Bronchial epithelial cell (primary cell): ENCODE measurements at regions not wholly inside any gene's neighbourhood (a gene's known extent, or its start where the extent isn't known, plus 50 kb on each side); places are given as distances from the start of the nearest gene placed in this dataset.

Experiments
- DNase-seq: peaks from one replicate; pipeline ENCODE4 v3.0.0-alpha.2; 2010; ENCODE audit warnings: low read depth
- FAIRE-seq: peaks from 2 replicates; lab custom pipeline; 2011; peaks lifted over from hg19 to GRCh38; lab: Jason Lieb, UNC
- H3K27me3 ChIP-seq: 2 replicates; pipeline ENCODE4 v1.5.1; 2011; ENCODE audit warnings: low read length; ENCODE audit not compliant: control insufficient read depth, insufficient read depth
- H3K36me3 ChIP-seq: 2 replicates; pipeline ENCODE4 v1.5.1; 2011; ENCODE audit warnings: low read length; ENCODE audit not compliant: control insufficient read depth, insufficient read depth
- H3K4me3 ChIP-seq: 2 replicates; pipeline ENCODE4 v1.5.1; 2011; ENCODE audit warnings: mild to moderate bottlenecking, low read depth, low read length, control low read depth
- CTCF ChIP-seq: IDR thresholded peaks from 2 replicates; pipeline ENCODE4 v1.5.1; 2011; ENCODE audit warnings: mild to moderate bottlenecking, moderate library complexity, low read length, control low read depth, inconsistent platforms; ENCODE audit not compliant: insufficient read depth, severe bottlenecking

- Histone ChIP-seq H3K36me3 (no peaks in the 10 kb centered on the region), H3K27me3 (no peaks in the 10 kb centered on the region), H3K4me3 (no peak overlapping the region)
- DNase-seq, result no peak
- TF ChIP-seq CTCF, result no peak
- FAIRE-seq, result no peak
These were observed 181.9 kb downstream of the NUAK1 start for GRCh38 chr12:105956662-105957457.

- no peaks in the 10 kb centered on the region for H3K27me3 ChIP-seq
- no peak overlapping the region for H3K4me3 ChIP-seq
- FAIRE-seq, result peak; percentile 7
- H3K36me3 ChIP-seq, result no peaks in the 10 kb centered on the region
- peak; percentile 72 for DNase-seq
- no peak for TF ChIP-seq CTCF
These were observed 178.3 kb downstream of the NUAK1 start for GRCh38 chr12:105960319-105961083.

GRCh38 chr12:105961821-105962671, 176.7 kb downstream of the NUAK1 start:
- DNase-seq (peak; percentile 85), FAIRE-seq (no peak)
- H3K27me3 ChIP-seq, result no peaks in the 10 kb centered on the region
- no peaks in the 10 kb centered on the region for H3K36me3 ChIP-seq
- no peak overlapping the region for H3K4me3 ChIP-seq
- no peak for TF ChIP-seq CTCF

GRCh38 chr12:105967038-105967776, 171.5 kb downstream of the NUAK1 start:
- no peak overlapping the region for H3K4me3 ChIP-seq
- H3K27me3 ChIP-seq, result no peaks in the 10 kb centered on the region
- no peaks in the 10 kb centered on the region for H3K36me3 ChIP-seq
- DNase-seq (no peak), FAIRE-seq (no peak)
- TF ChIP-seq CTCF, result no peak

- TF ChIP-seq CTCF, result no peak
- Histone ChIP-seq H3K4me3 (no peak overlapping the region), H3K27me3 (no peaks in the 10 kb centered on the region), H3K36me3 (no peaks in the 10 kb centered on the region)
- FAIRE-seq (no peak), DNase-seq (no peak)
These were observed 170.7 kb downstream of the NUAK1 start for GRCh38 chr12:105968025-105968424.
